KMS-11 (cell line): ENCODE measurements at regions not wholly inside any gene's neighbourhood (a gene's known extent, or its start where the extent isn't known, plus 50 kb on each side); places are given as distances from the start of the nearest gene placed in this dataset.
"Not testable (repeated sequence)": the region's sequence is repeated elsewhere in the genome, so short reads cannot be mapped to it uniquely, and the experiment has no call there.

Source experiments
- H2AFZ ChIP-seq: fragments of 200-600 bp; sonication (generic); 2 replicates; pipeline ENCODE4 v1.6.1; 2016; ENCODE audit warnings: antibody characterized with exemption, mixed run types, low read depth
- H3K27ac ChIP-seq: fragments of 200-600 bp; sonication (generic); 2 replicates; pipeline ENCODE4 v1.6.1; 2016; ENCODE audit warnings: mild to moderate bottlenecking, mixed run types
- H3K27me3 ChIP-seq: fragments of 200-600 bp; sonication (generic); 2 replicates; pipeline ENCODE4 v1.6.1; 2017; ENCODE audit warnings: mild to moderate bottlenecking, low read depth, mixed run types, moderate library complexity; ENCODE audit not compliant: insufficient read depth
- H3K36me3 ChIP-seq: fragments of 200-600 bp; sonication (generic); 2 replicates; pipeline ENCODE4 v1.6.1; 2017; ENCODE audit warnings: mild to moderate bottlenecking, mixed run types; ENCODE audit not compliant: insufficient read depth
- H3K4me1 ChIP-seq: fragments of 200-600 bp; sonication (generic); 2 replicates; pipeline ENCODE4 v1.6.1; 2016; ENCODE audit warnings: mild to moderate bottlenecking, low read depth, mixed run types; ENCODE audit not compliant: poor library complexity, severe bottlenecking
- H3K4me2 ChIP-seq: fragments of 200-600 bp; sonication (generic); 2 replicates; pipeline ENCODE4 v1.7.0; 2016; ENCODE audit warnings: mild to moderate bottlenecking, mixed run types
- H3K4me3 ChIP-seq: fragments of 200-600 bp; sonication (generic); IDR thresholded peaks from 2 replicates; pipeline ENCODE4 v1.6.1; 2017; ENCODE audit warnings: low read depth, low read length, mixed read lengths; ENCODE audit not compliant: insufficient read depth
- H3K79me2 ChIP-seq: fragments of 200-600 bp; sonication (generic); 2 replicates; pipeline ENCODE4 v1.6.1; 2016; ENCODE audit warnings: low read depth, mixed run types; ENCODE audit not compliant: insufficient read depth
- H3K9ac ChIP-seq: fragments of 200-600 bp; sonication (generic); 2 replicates; pipeline ENCODE4 v1.6.1; 2016; ENCODE audit warnings: mild to moderate bottlenecking, mixed run types
- H4K20me1 ChIP-seq: fragments of 200-600 bp; sonication (generic); 2 replicates; pipeline ENCODE4 v1.6.1; 2016; ENCODE audit warnings: mild to moderate bottlenecking, mixed run types; ENCODE audit not compliant: insufficient read depth
- CTCF ChIP-seq: fragments of 200-600 bp; sonication (generic); conservative IDR thresholded peaks from 2 replicates; pipeline ENCODE4 v1.6.1; 2017; ENCODE audit warnings: low read depth, mild to moderate bottlenecking, antibody characterized with exemption, low read length, moderate library complexity, mixed read lengths

- H3K9ac ChIP-seq = no peak overlapping the region
These were observed 401.1 kb downstream of the CD83 start for GRCh38 chr6:14518515-14519217.

GRCh38 chr6:14520029-14520428 lies 402.5 kb downstream of the CD83 start:
- Histone ChIP-seq H2AFZ (no peak overlapping the region), H3K4me3 (no peak overlapping the region), H3K9ac (no peak overlapping the region), H4K20me1 (no peaks in the 10 kb centered on the region), H3K4me2 (no peak overlapping the region), H3K27ac (no peak overlapping the region), H3K79me2 (no peaks in the 10 kb centered on the region), H3K4me1 (no peaks in the 10 kb centered on the region), H3K36me3 (no peaks in the 10 kb centered on the region), H3K27me3 (no peaks in the 10 kb centered on the region)
- no peak for TF ChIP-seq CTCF

More at GRCh38 chr6:14518515-14519217, 401.1 kb downstream of the CD83 start:
- no peak overlapping the region for H3K4me2 ChIP-seq
- H3K36me3 ChIP-seq = no peaks in the 10 kb centered on the region
- H4K20me1 ChIP-seq = no peaks in the 10 kb centered on the region
- no peak overlapping the region for H2AFZ ChIP-seq
- H3K79me2 ChIP-seq = no peaks in the 10 kb centered on the region
- H3K27me3 ChIP-seq = no peaks in the 10 kb centered on the region
- no peak overlapping the region for H3K4me3 ChIP-seq
- TF ChIP-seq CTCF = no peak
- H3K4me1 ChIP-seq = no peaks in the 10 kb centered on the region
- H3K27ac ChIP-seq = no peak overlapping the region

- no peaks in the 10 kb centered on the region for H3K79me2 ChIP-seq
- H3K4me1 ChIP-seq = no peaks in the 10 kb centered on the region
- H4K20me1 ChIP-seq = no peaks in the 10 kb centered on the region
- H3K4me2 ChIP-seq = no peak overlapping the region
- H2AFZ ChIP-seq = no peak overlapping the region
- no peaks in the 10 kb centered on the region for H3K36me3 ChIP-seq
- no peak overlapping the region for H3K27ac ChIP-seq
- H3K9ac ChIP-seq = no peak overlapping the region
- TF ChIP-seq CTCF = no peak
- no peaks in the 10 kb centered on the region for H3K27me3 ChIP-seq
- H3K4me3 ChIP-seq = no peak overlapping the region
These were observed 403.0 kb downstream of the CD83 start for GRCh38 chr6:14520536-14520935.

GRCh38 chr6:14521141-14521540 lies 403.6 kb downstream of the CD83 start:
- no peak overlapping the region for H3K4me2 ChIP-seq
- H3K4me3 ChIP-seq = no peak overlapping the region
- no peak for TF ChIP-seq CTCF
- H3K4me1 ChIP-seq = no peaks in the 10 kb centered on the region
- H3K27me3 ChIP-seq = no peaks in the 10 kb centered on the region
- no peaks in the 10 kb centered on the region for H4K20me1 ChIP-seq
- no peak overlapping the region for H3K9ac ChIP-seq
- H2AFZ ChIP-seq = no peak overlapping the region
- no peak overlapping the region for H3K27ac ChIP-seq
- no peaks in the 10 kb centered on the region for H3K36me3 ChIP-seq
- H3K79me2 ChIP-seq = no peaks in the 10 kb centered on the region

- H3K36me3 ChIP-seq, H3K4me2 ChIP-seq, H3K27ac ChIP-seq, H3K4me3 ChIP-seq, H4K20me1 ChIP-seq, H2AFZ ChIP-seq, H3K79me2 ChIP-seq, H3K4me1 ChIP-seq, H3K27me3 ChIP-seq, H3K9ac ChIP-seq: not testable (repeated sequence)
These were observed 404.3 kb downstream of the CD83 start for GRCh38 chr6:14521861-14522260.
